Keratinocyte (primary cell): ENCODE measurements at regions not wholly inside any gene's neighbourhood (a gene's known extent, or its start where the extent isn't known, plus 50 kb on each side); places are given as distances from the start of the nearest gene placed in this dataset.

ENCODE experiments used
- DNase-seq: peaks from one replicate; pipeline ENCODE4 v3.0.0-alpha.2; 2011; ENCODE audit warnings: low read depth, missing footprints, low spot score
- FAIRE-seq: peaks from 2 replicates; lab custom pipeline; 2011; peaks lifted over from hg19 to GRCh38; lab: Jason Lieb, UNC
- H2AFZ ChIP-seq: 2 replicates; pipeline ENCODE4 v1.6.0; 2012; ENCODE audit warnings: low read length, control low read depth, inconsistent platforms; ENCODE audit not compliant: control insufficient read depth
- H3K27ac ChIP-seq: 2 replicates; pipeline ENCODE4 v1.5.1; 2011; ENCODE audit warnings: low read length; ENCODE audit not compliant: control insufficient read depth, insufficient read depth
- H3K27me3 ChIP-seq: 3 replicates; pipeline ENCODE4 v1.6.0; 2011; ENCODE audit warnings: low read length; ENCODE audit not compliant: control insufficient read depth, insufficient read depth; ENCODE audit errors: extremely low read depth
- H3K36me3 ChIP-seq, 2 experiments: 2 replicates in 1 of 2; 3 replicates in 1 of 2; pipeline ENCODE4 v1.5.1; 2011; ENCODE audit warnings: low read length in 2 of 2, mild to moderate bottlenecking in 1 of 2; ENCODE audit not compliant: control insufficient read depth in 2 of 2, insufficient read depth in 2 of 2; ENCODE audit errors: extremely low read depth in 1 of 2
- H3K4me1 ChIP-seq: 3 replicates; pipeline ENCODE4 v1.5.1; 2011; ENCODE audit warnings: low read length; ENCODE audit not compliant: control insufficient read depth, insufficient read depth; ENCODE audit errors: extremely low read depth
- H3K4me2 ChIP-seq: 3 replicates; pipeline ENCODE4 v1.6.0; 2011; ENCODE audit warnings: low read depth, low read length; ENCODE audit not compliant: control insufficient read depth, insufficient read depth; ENCODE audit errors: extremely low read depth
- H3K4me3 ChIP-seq, 3 experiments: fragments of 200-600 bp in 1 of 3; sonication (generic) in 1 of 3; 2 replicates in 2 of 3; 3 replicates in 1 of 3; pipeline ENCODE4 v1.5.1; 2011 to 2016; ENCODE audit warnings: low read length in 3 of 3, mild to moderate bottlenecking in 3 of 3, control low read depth in 2 of 3, inconsistent platforms in 1 of 3, low read depth in 1 of 3, mixed read lengths in 1 of 3, mixed run types in 1 of 3, moderate library complexity in 1 of 3; ENCODE audit not compliant: control insufficient read depth in 2 of 3, insufficient read depth in 2 of 3; ENCODE audit errors: extremely low read depth in 1 of 3
- H3K79me2 ChIP-seq: 2 replicates; pipeline ENCODE4 v1.6.0; 2012; ENCODE audit warnings: low read length; ENCODE audit not compliant: control insufficient read depth, insufficient read depth
- H3K9ac ChIP-seq: 3 replicates; pipeline ENCODE4 v1.6.0; 2011; ENCODE audit warnings: low read length; ENCODE audit not compliant: control insufficient read depth, insufficient read depth; ENCODE audit errors: extremely low read depth
- H3K9me1 ChIP-seq: 3 replicates; pipeline ENCODE4 v1.6.0; 2011; ENCODE audit warnings: low read length; ENCODE audit not compliant: control insufficient read depth, insufficient read depth; ENCODE audit errors: extremely low read depth
- H3K9me3 ChIP-seq: 2 replicates; pipeline ENCODE4 v1.5.1; 2012; ENCODE audit warnings: low read depth, low read length; ENCODE audit not compliant: control insufficient read depth
- H4K20me1 ChIP-seq: 3 replicates; pipeline ENCODE4 v1.6.0; 2011; ENCODE audit warnings: low read length; ENCODE audit not compliant: control insufficient read depth, insufficient read depth; ENCODE audit errors: extremely low read depth
- CTCF ChIP-seq, 3 experiments: IDR thresholded peaks in 1 of 3; conservative IDR thresholded peaks in 1 of 3; optimal IDR thresholded peaks in 1 of 3; 2 replicates in 2 of 3; 3 replicates in 1 of 3; pipeline versions ENCODE3 to v1.5.1; 2011; ENCODE audit warnings: low read length in 3 of 3, mild to moderate bottlenecking in 3 of 3, moderate library complexity in 2 of 3, control low read depth in 1 of 3, inconsistent platforms in 1 of 3; ENCODE audit not compliant: insufficient read depth in 2 of 3; ENCODE audit errors: extremely low read depth in 1 of 3
- EZH2 ChIP-seq: IDR thresholded peaks from one replicate; pipeline ENCODE4 v1.6.1; 2012; ENCODE audit warnings: inconsistent platforms, mild to moderate bottlenecking, low read length, moderate library complexity
- dilution Hi-C: fragments of 300-500 bp; cut with MboI; formaldehyde crosslinking; loops from one replicate; pipeline ENCODE4 v1.7.0; 2020; ENCODE audit warnings: low sequenced_read_pairs; ENCODE audit not compliant: extremely low pct_ligation_motif_present

- H4K20me1 ChIP-seq, result no peaks in the 10 kb centered on the region
- H3K79me2 ChIP-seq, result no peaks in the 10 kb centered on the region
- no peaks in the 10 kb centered on the region for H3K36me3 ChIP-seq
- DNase-seq (no peak), FAIRE-seq (no peak)
- no peak overlapping the region for H2AFZ ChIP-seq
- H3K9me3 ChIP-seq, result no peaks in the 10 kb centered on the region
- dilution Hi-C loops, result no loop called here
- TF ChIP-seq EZH2, result no peak
- TF ChIP-seq CTCF (optimal IDR thresholded peaks at IDR 0.05 in 1 of 3, IDR thresholded peaks at IDR 0.05 in 1 of 3, conservative IDR thresholded peaks at IDR 0.05 in 1 of 3; ENCODE audit: extremely low read depth in 1 of 3, insufficient read depth in 2 of 3, low read length in 3 of 3), result no peak
- H3K4me3 ChIP-seq, result no peak overlapping the region
- no peaks in the 10 kb centered on the region for H3K9me1 ChIP-seq
- H3K4me1 ChIP-seq, result no peaks in the 10 kb centered on the region
- no peak overlapping the region for H3K4me2 ChIP-seq
- no peak overlapping the region for H3K9ac ChIP-seq
- no peaks in the 10 kb centered on the region for H3K27me3 ChIP-seq
- no peak overlapping the region for H3K27ac ChIP-seq
Measured at GRCh38 chr14:26344596-26344995, 253.2 kb downstream of the NOVA1 start.

GRCh38 chr14:26339381-26339780, 258.5 kb downstream of the NOVA1 start:
- no peaks in the 10 kb centered on the region for H3K9me3 ChIP-seq
- H3K27me3 ChIP-seq, result no peaks in the 10 kb centered on the region
- H2AFZ ChIP-seq, result no peak overlapping the region
- TF ChIP-seq EZH2, result no peak
- no peak for TF ChIP-seq CTCF (optimal IDR thresholded peaks at IDR 0.05 in 1 of 3, IDR thresholded peaks at IDR 0.05 in 1 of 3, conservative IDR thresholded peaks at IDR 0.05 in 1 of 3; ENCODE audit: extremely low read depth in 1 of 3, insufficient read depth in 2 of 3, low read length in 3 of 3)
- no peaks in the 10 kb centered on the region for H3K79me2 ChIP-seq
- FAIRE-seq (no peak), DNase-seq (no peak)
- dilution Hi-C loops, result no loop called here
- no peaks in the 10 kb centered on the region for H3K36me3 ChIP-seq
- H3K9me1 ChIP-seq, result no peaks in the 10 kb centered on the region
- no peaks in the 10 kb centered on the region for H4K20me1 ChIP-seq
- no peaks in the 10 kb centered on the region for H3K4me1 ChIP-seq
- no peak overlapping the region for H3K4me2 ChIP-seq
- H3K27ac ChIP-seq, result no peak overlapping the region
- H3K9ac ChIP-seq, result no peak overlapping the region
- H3K4me3 ChIP-seq, result no peak overlapping the region
